IMR-90 (cell line): ENCODE measurements at regions not wholly inside any gene's neighbourhood (a gene's known extent, or its start where the extent isn't known, plus 50 kb on each side); places are given as distances from the start of the nearest gene placed in this dataset.

Experiments
- CEBPB ChIP-seq: IDR thresholded peaks from 2 replicates; pipeline ENCODE4 v1.6.1; 2012; ENCODE audit warnings: low read depth, low read length, improper control_type of control experiment
- CHD1 ChIP-seq: IDR thresholded peaks from 2 replicates; pipeline ENCODE4 v1.6.1; 2012; ENCODE audit warnings: low read depth, low read length, improper control_type of control experiment
- CTCF ChIP-seq: conservative IDR thresholded peaks from 2 replicates; pipeline ENCODE4 v1.5.1; 2012; ENCODE audit warnings: mild to moderate bottlenecking, low read depth, low read length, improper control_type of control experiment
- FOS ChIP-seq: fragments of 150-350 bp; IDR thresholded peaks from 2 replicates; pipeline ENCODE4 v1.6.1; 2016; ENCODE audit warnings: low read depth, low read length
- MAFK ChIP-seq: IDR thresholded peaks from 2 replicates; pipeline ENCODE4 v1.6.1; 2012; ENCODE audit warnings: low read depth, low read length, improper control_type of control experiment
- NFE2L2 ChIP-seq: fragments of 150-350 bp; IDR thresholded peaks from 2 replicates; pipeline ENCODE4 v1.6.1; 2016; ENCODE audit warnings: low read depth, mild to moderate bottlenecking, low read length
- POLR2A ChIP-seq: IDR thresholded peaks from 2 replicates; pipeline ENCODE4 v1.6.1; 2012; ENCODE audit warnings: mild to moderate bottlenecking, low read depth, low read length

GRCh38 chr3:104596551-104596950 is 770.2 kb upstream of the ALCAM start:
- peak; percentile 50 for TF ChIP-seq CTCF
- TF ChIP-seq NFE2L2: no peak
- TF ChIP-seq POLR2A: no peak
- no peak for TF ChIP-seq MAFK
- no peak for TF ChIP-seq CEBPB
- TF ChIP-seq FOS: no peak
- no peak for TF ChIP-seq CHD1
